HFF-Myc (cell line): ENCODE measurements at regions not wholly inside any gene's neighbourhood (a gene's known extent, or its start where the extent isn't known, plus 50 kb on each side); places are given as distances from the start of the nearest gene placed in this dataset.

ENCODE experiments used
- DNase-seq: peaks from one replicate; pipeline ENCODE4 v3.0.0-alpha.2; 2011; ENCODE audit warnings: low read depth; ENCODE audit errors: extremely low read depth
- H3K4me3 ChIP-seq: replicated peaks from 2 replicates; pipeline ENCODE4 v1.5.1; 2011; ENCODE audit warnings: low read depth, mild to moderate bottlenecking, control low read depth, low read length
- TF ChIP-seq, protein P1 (sequence below): IDR thresholded peaks from 2 replicates; pipeline ENCODE4 v1.5.1; 2012; ENCODE audit warnings: mild to moderate bottlenecking, low read depth, low read length, control low read depth; ENCODE audit errors: missing control alignments

DNA sequence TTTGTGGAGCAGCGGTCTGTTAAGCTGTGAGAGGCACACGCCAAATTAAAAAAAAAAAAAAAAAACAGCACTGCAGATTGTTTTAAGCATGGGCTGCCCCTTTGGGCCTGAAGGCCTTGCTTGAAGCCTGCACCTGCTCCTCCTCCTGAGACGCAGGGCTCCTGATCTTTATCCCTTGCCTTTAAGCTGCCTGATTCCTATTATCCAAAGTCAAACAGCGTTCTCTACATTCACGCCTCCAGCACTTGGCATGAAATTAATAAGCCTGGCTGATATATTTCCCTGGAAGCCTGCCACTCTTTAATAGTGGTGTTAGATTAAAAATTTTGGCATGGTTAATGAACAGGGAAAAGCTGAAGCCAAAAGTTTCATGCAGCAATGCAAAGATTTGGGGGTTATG lies 163.9 kb downstream of the FAXC start:
- TF ChIP-seq, protein P1, sequence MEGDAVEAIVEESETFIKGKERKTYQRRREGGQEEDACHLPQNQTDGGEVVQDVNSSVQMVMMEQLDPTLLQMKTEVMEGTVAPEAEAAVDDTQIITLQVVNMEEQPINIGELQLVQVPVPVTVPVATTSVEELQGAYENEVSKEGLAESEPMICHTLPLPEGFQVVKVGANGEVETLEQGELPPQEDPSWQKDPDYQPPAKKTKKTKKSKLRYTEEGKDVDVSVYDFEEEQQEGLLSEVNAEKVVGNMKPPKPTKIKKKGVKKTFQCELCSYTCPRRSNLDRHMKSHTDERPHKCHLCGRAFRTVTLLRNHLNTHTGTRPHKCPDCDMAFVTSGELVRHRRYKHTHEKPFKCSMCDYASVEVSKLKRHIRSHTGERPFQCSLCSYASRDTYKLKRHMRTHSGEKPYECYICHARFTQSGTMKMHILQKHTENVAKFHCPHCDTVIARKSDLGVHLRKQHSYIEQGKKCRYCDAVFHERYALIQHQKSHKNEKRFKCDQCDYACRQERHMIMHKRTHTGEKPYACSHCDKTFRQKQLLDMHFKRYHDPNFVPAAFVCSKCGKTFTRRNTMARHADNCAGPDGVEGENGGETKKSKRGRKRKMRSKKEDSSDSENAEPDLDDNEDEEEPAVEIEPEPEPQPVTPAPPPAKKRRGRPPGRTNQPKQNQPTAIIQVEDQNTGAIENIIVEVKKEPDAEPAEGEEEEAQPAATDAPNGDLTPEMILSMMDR, result no peak
- no peak overlapping the region for H3K4me3 ChIP-seq
- no peak for DNase-seq

DNA sequence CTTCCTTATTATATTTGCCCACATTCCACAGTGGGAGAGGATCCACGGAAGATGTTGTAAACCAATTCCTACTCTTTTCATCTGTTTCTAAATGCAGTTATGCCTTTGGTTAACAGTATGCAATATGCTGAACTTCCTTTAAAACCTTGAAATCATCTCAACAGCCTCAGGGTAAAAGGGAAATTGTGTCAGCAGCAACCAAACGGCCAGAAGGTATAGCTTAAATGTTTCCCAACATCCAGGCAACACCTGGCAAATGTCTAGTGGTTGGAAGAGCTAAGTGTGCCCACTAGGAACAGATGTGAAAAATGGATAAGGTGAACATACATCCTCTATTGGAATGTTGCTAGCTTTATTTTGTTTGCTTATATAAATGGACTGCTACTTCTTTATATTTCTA lies 164.8 kb downstream of the FAXC start:
- TF ChIP-seq, protein P1, result no peak
- no peak overlapping the region for H3K4me3 ChIP-seq
- DNase-seq, result no peak

GRCh38 chr6:99183066-99183465 lies 166.4 kb downstream of the FAXC start:
- DNase-seq, result no peak
- H3K4me3 ChIP-seq, result no peak overlapping the region
- TF ChIP-seq, protein P1, result no peak

DNA sequence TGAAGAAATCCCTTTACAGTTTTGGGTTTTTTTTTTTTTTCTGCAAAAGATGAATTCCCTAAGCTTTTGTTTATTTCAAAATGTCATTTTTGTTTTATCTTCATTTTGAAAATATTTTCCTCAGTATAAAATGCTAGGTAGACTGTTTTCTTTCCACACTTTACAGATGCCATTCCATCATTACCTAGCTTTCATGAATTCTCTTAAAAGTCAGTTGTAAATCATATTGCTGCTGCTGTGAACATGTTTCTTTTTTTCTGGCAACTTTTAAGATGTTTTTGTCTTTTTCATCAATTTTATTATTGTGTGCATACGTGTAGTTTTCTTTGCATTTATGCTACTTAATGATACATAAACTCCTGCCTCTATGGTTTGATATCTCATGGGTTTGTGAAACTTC lies 168.3 kb downstream of the FAXC start:
- TF ChIP-seq, protein P1, result no peak
- no peak for DNase-seq
- no peak overlapping the region for H3K4me3 ChIP-seq

DNA sequence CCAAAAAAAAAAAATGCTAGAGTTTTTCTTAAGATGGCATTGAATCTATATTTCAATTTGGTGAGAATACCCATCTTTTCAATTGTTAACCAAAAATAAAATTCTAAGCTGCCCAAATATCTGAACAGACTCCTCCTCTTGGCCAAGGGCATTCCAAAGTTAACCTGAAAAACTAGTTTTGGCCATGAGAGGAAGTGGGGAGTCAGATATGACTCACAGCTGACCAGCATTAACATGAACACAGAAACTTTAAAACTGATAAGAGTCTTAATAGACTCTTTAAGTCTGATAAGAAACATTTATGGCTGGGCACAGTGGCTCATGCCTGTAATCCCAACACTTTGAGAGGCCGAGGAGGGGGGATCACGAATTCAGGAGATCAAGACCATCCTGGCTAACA lies 171.3 kb downstream of the FAXC start:
- TF ChIP-seq, protein P1, result no peak
- no peak for DNase-seq
- no peak overlapping the region for H3K4me3 ChIP-seq

GRCh38 chr6:99177736-99178135 lies 171.7 kb downstream of the FAXC start:
- TF ChIP-seq, protein P1, result no peak

DNA sequence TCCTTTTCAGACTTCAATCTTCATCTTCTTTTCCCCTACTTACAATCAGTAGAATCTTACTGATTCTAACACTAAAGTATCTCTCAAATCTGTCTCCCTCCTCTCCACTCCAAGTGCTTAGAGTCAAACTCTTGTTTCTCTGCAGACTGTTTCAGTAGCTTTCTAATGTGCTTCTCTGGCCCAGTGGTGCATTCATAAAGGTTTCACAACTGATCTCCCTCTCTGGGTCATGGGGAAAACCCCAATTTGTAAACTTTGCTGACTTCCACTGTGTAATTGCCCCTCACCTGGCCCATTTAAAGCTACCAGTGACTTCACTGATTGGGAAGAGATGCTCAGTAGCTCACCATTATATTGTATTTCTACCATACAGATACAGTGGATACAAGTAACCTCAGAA lies 183.6 kb downstream of the FAXC start:
- no peak for DNase-seq
- TF ChIP-seq, protein P1, result no peak

More at GRCh38 chr6:99177736-99178135, 171.7 kb downstream of the FAXC start:
- no peak for DNase-seq
- no peak overlapping the region for H3K4me3 ChIP-seq

More for the DNA sequence above, 183.6 kb downstream of the FAXC start:
- H3K4me3 ChIP-seq, result no peak overlapping the region
